GM12891 (cell line): ENCODE measurements at regions not wholly inside any gene's neighbourhood (a gene's known extent, or its start where the extent isn't known, plus 50 kb on each side); places are given as distances from the start of the nearest gene placed in this dataset.

ENCODE experiments used
- POLR2A ChIP-seq: IDR thresholded peaks from 2 replicates; pipeline ENCODE4 v1.6.1; 2011; ENCODE audit warnings: low read depth, low read length, control low read depth
- POLR2AphosphoS5 ChIP-seq: IDR thresholded peaks from 2 replicates; pipeline ENCODE4 v1.6.1; 2011; ENCODE audit warnings: low read depth, low read length, control low read depth
- TAF1 ChIP-seq: IDR thresholded peaks from 2 replicates; pipeline ENCODE4 v1.6.1; 2011; ENCODE audit warnings: low read depth, low read length, control low read depth

- TF ChIP-seq POLR2AphosphoS5 (no peak), POLR2A (no peak), TAF1 (no peak)
Observed at GRCh38 chr6:48957781-48958180, 505.3 kb downstream of the MMUT start.
